LoVo (cell line): ENCODE measurements at regions not wholly inside any gene's neighbourhood (a gene's known extent, or its start where the extent isn't known, plus 50 kb on each side); places are given as distances from the start of the nearest gene placed in this dataset.
"Not testable (repeated sequence)": the region's sequence is repeated elsewhere in the genome, so short reads cannot be mapped to it uniquely, and the experiment has no call there.

Experiments used
- DNase-seq: peaks from one replicate; pipeline ENCODE4 v3.0.0-alpha.2; 2016; ENCODE audit warnings: low spot score

DNA sequence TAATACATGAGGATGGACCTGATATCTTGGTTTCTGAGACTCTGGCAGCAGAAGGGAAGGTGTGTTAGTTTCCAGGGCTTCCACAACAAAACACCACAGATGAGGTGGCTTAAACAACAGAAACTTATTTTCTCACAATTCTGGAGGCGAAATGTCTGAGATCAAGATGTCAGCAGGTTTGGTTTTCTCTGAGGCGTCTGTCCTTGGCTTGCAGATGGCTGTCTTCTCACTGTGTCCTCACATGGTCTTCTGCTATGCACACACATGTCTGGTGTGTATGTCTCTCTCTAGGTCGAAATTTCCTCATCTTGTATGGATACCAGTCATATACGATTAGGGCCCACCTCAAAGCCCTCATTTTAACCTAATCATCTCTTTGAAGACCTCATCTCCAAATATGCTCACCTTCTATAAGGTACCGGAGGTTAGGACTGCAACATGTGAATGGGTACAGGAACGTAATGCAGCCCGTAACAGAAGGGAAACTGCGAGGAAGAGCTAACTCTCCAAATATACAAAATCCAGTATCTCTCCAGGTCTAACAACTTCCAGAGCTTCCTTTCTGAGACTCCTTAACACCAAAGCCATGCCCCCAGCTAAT is 139.8 kb upstream of the SMARCA2 start:
- no peak for DNase-seq

DNA sequence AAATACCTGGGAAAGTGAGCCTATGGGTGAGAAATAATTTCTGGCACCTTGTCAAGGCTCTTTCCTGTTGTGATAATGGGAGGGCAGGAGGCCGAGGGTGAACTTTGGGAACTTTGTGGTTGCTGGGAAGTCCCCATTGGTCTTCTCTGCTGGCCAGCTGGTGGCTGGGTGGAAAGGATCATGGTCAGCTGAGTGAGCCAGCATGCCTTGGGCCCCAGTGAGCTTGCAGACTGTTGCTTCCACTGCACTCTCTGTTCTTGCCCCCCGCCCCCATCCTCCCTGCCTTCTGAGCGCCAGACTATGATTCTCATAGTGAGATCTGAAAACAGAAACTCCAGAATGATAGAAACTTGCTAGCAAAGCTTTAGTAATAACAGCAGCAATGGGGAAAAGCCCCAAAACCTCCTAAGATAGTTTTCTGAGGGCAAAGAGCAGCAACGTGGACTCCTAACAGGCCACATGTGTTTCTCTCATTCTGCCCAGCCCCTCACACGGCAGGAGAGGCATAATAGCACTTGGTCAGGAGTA is 139.2 kb upstream of the SMARCA2 start:
- DNase-seq = no peak

DNA sequence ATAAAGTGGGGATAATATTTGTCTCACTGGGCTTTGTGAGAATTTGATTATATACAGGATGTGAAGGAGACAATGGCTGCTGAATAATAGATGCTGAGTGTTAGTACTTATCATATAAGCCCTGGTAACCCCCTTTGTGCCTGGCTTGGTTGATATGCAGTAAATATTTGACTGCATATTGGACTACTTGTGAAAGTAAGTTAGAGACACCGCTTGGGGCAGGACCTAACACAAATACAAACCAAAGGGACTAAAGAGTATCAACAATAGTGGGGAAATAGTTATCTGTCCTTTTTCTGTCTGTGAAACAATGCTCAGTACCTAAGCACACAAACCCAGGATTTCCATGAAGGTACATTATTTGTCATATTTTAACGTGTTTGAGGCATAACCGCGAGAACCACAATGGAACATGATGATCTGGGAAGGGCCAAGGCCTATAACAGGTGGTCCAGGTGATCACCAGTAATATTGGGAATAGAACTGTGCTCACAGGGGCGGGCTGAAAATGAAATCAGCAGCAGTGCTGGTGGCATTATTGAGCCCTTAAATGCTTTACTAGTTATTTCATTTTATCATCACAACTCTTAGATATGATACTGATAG is 138.2 kb upstream of the SMARCA2 start:
- no peak for DNase-seq

GRCh38 chr9:1877951-1878350 is 137.2 kb upstream of the SMARCA2 start:
- no peak for DNase-seq

GRCh38 chr9:1878811-1879210 is 136.3 kb upstream of the SMARCA2 start:
- DNase-seq = no peak

DNA sequence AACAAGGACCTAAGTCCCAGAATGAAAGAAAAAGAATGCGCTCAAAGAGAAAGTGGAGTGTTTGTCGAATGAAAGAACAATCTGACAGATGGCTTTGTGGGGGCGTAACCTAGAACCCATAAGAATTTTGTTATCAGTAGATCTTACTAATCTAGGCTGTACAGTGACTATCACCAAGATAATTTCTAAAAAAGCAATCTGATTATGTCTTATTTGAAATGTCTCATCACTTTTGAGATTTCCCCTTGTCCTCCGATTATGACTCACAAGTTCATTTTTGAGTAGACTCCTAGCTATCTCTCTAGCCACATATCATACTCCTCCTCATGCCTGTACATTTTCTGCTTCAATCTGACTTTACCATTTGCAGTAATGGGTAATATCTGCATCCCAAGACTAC is 135.6 kb upstream of the SMARCA2 start:
- DNase-seq = no peak

DNA sequence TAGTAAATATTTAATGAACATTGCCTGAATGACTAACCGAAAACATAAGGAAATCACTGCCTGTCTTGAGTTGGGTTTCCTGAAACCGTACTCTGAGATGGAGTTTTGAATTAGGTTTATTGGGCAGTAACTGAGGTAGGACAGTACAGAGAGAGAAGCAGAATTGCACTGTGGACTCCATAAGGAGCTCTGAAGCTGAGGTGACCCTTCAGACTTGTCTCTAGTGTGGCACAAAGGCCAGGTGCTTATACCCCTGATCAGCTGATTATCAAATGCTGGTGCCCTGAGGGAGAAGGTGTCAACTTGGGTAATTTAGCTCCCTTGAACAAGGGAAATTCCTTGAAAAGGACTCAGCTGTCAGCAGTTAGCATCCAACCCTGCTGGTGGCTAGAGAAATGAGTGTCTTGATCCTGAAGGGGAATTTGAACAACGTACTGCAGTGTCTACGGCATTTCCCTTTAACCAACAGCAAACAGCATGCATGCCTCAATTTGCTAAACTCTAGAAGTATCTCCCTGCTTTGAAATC is 135.0 kb upstream of the SMARCA2 start:
- no peak for DNase-seq

DNA sequence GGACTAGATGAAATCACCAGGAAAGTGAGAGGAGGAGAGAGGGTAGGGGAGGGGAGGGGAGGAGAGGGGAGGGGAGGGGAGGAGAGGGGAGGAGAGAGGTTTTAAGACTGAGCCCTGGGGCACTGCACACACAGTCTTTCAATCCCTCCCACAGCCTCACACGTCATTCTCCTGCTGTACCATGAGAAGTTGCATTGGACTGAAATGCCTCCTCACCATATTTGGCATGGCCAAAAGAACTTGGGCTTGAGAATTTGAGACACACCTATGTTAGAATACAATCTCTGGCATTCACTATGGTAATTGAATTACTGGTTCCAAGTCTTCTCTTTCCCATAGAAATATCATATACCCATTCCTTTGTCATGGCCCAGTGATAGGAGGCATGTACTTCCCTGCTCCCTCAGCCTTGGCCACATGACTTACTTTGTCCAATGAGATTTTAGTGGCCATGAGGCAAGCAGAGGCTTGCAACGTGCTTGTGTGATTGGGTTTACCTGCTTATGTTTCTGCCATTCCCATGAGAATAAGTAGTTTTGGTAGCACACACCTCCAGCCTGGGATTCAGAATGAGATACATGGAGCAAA is 133.3 kb upstream of the SMARCA2 start:
- no peak for DNase-seq

- no peak for DNase-seq
Observed at GRCh38 chr9:1882711-1883403, 132.3 kb upstream of the SMARCA2 start.

DNA sequence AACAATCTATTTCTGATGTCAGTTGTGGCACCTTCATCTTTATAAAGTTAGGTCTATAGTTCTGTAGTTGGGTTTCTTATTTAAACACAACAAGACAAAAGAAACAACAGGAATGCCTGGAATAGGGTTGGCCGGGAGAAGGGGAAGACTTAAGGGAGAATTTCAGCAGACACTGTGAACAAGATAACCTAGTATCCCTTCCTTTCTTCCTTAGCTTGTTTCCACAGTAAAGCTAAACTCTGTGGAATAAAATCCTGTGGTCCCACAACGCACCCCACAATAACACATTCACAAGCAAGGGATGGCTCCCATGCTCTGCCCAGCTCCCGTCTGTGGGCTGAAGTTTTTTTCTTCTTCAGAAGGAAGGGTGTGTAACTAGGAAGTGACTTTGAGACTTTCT is 124.9 kb upstream of the SMARCA2 start:
- DNase-seq = no peak

- DNase-seq = no peak
Observed at GRCh38 chr9:1890816-1891215, 124.3 kb upstream of the SMARCA2 start.

DNA sequence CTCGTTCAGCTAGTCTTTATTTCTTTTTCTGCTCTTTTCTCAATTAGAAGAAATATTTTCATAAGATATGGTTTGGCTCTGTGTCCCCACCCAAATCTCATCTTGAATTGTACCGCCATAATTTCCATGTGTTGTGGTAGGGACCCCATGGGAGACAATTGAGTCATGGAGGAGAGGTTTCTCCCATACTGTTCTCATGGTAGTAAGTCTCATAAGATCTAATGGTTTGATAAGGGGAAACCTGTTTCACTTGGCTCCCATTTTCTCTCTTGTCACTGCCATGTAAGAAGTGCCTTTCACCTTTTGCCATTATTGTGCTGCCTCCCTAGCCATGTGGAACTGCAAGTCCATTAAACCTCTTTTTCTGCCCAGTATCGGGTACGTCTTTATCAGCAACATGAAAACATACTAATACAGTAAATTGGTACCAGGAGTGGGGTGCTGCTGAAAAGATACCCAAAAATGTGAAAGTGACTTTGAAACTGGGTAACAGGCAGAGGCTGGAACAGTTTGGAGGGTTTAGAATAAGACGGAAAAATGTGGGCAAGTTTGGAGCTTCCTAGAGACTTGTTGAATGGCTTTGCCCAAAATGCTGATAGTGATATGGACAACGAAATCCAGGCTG is 112.0 kb upstream of the SMARCA2 start:
- not testable (repeated sequence) for DNase-seq

GRCh38 chr9:1907465-1907864 is 107.7 kb upstream of the SMARCA2 start:
- DNase-seq = no peak

GRCh38 chr9:1909322-1909721 is 105.8 kb upstream of the SMARCA2 start:
- no peak for DNase-seq

DNA sequence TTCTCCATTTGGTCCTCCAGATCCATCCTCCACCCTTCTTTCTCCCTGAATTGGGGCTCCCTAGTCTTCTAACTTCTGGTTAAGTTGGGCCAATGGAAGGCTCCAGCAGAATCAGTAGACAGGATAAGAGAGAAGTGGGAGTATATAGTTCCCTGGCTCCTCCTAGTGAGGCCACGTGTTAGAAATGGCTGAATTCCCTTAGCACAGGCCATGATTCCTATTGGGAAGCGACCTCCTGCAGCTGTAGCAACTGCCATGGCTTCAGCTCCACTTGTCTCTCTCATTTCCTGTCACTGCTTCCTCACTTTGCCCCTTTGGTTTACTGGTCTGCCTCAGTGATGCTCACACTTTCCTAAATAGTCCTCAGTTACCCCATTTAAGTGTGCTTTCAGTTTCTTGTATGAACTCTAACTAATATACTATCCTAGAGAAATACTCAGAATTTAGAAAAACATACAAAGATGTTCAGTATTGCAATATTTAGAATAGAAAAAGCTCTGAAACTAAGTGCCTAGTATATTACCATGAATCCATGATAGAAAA is 104.8 kb upstream of the SMARCA2 start:
- DNase-seq = no peak

DNA sequence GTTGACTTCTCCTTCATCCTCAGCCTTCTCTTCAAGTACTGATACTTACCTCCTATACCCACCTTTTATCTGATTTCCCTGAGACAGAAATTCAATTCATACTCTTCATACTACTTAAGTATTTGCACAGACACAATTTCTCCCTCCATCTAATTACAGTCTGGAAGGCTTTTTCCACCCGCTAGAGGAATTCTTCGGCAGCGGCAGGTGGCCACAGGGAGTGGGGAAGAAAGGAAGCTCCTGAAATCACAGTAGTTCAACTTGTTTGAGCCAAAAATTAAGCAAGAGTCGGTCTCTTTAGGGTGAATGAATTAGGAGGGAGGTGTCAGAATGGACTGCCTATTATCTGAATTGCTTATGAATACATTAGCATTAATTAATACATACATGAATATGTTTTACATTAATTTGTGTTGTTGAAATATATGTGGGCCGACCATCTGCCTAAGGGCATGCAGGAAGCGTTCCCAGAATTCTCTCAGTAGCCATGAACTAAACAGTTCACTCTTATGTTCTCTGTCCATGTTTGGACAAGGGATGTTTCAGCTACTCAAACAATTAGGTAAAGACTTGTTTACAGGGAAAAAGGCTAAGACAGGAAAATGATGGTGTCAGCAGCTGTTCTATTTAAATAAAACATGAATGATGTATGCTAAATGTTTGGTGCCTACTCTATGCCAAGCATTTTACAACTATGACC is 101.4 kb upstream of the SMARCA2 start:
- DNase-seq = no peak

GRCh38 chr9:1916095-1916494 is 99.1 kb upstream of the SMARCA2 start:
- no peak for DNase-seq

DNA sequence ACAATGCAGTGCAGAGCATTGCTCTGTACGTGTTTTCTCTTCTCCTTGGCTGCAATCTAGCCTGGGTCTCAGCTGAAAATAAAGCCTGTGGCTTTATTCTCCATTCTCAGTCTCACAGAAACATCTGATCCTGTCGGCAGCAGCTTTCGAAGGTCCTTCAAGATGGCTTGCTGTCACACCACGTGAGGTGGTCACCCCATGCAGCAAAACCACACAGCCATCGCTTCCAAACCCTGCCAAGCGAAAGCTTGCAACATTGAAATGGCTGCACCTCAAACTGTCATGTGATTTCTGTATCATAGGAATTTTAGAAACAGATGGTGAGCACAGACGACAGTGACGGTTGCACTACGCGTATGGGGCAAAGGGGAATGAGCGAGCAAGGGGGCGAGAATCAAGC is 98.5 kb upstream of the SMARCA2 start:
- no peak for DNase-seq

GRCh38 chr9:1917396-1917935 is 97.7 kb upstream of the SMARCA2 start:
- DNase-seq = no peak

- DNase-seq = no peak
Observed at GRCh38 chr9:1918108-1918507, 97.0 kb upstream of the SMARCA2 start.

- no peak for DNase-seq
Observed at GRCh38 chr9:1918622-1919021, 96.5 kb upstream of the SMARCA2 start.
